PC-3 (cell line): ENCODE measurements at regions not wholly inside any gene's neighbourhood (a gene's known extent, or its start where the extent isn't known, plus 50 kb on each side); places are given as distances from the start of the nearest gene placed in this dataset.
A peak's percentile ranks its signal among the peaks of the same experiment; 100 is the strongest.
"Not testable (repeated sequence)": the region's sequence is repeated elsewhere in the genome, so short reads cannot be mapped to it uniquely, and the experiment has no call there.

Experiments used
- ATAC-seq: fragments of 200-7000 bp; cut with Tn5 transposase; 2 replicates; pipeline ENCODE4 v1.9.1; 2020; ENCODE audit warnings: mild to moderate bottlenecking, moderate library complexity
- BruUV-seq: library from RNA; stranded (reverse); fragments of 400-500 nt; replicated peaks from 2 replicates; lab custom pipeline; 2021; lab: Mats Ljungman, UMichigan
- CTCF ChIA-PET: fragments of 300-600 bp; sonication (Branson Sonifier 250); formaldehyde crosslinking; loops from one replicate; lab custom pipeline; 2022; ENCODE audit warnings: antibody characterized with exemption; lab: Charles Lee
- POLR2A ChIA-PET: fragments of 300-600 bp; sonication (Branson Sonifier 250); formaldehyde crosslinking; loops from one replicate; lab custom pipeline; 2022; ENCODE audit warnings: antibody characterized with exemption; ENCODE audit not compliant: unreplicated experiment; lab: Charles Lee
- DNase-seq: peaks from one replicate; pipeline ENCODE4 v3.0.0-alpha.2; 2015
- H2AFZ ChIP-seq: fragments of 300-600 bp; sonication (generic); 2 replicates; pipeline ENCODE4 v1.6.0; 2016; ENCODE audit warnings: antibody characterized with exemption, low read length
- H3F3A ChIP-seq: fragments of 300-600 bp; sonication (generic); one replicate; pipeline ENCODE4 v1.6.0; 2017; ENCODE audit warnings: antibody characterized with exemption, low read length, control low read depth, mild to moderate bottlenecking; ENCODE audit not compliant: unreplicated experiment
- H3K27ac ChIP-seq: fragments of 300-600 bp; sonication (generic); 2 replicates; pipeline ENCODE4 v1.5.1; 2016; ENCODE audit warnings: mild to moderate bottlenecking, low read length
- H3K27me3 ChIP-seq: fragments of 300-600 bp; sonication (generic); 2 replicates; pipeline ENCODE4 v1.6.1; 2016; ENCODE audit warnings: low read length, mixed read lengths
- H3K36me3 ChIP-seq: fragments of 300-600 bp; sonication (generic); 2 replicates; pipeline ENCODE4 v1.6.1; 2016; ENCODE audit warnings: low read depth, mixed run types, low read length, mixed read lengths
- H3K4me1 ChIP-seq: fragments of 300-600 bp; sonication (generic); 2 replicates; pipeline ENCODE4 v1.5.1; 2016; ENCODE audit warnings: low read length; ENCODE audit not compliant: insufficient read depth
- H3K4me2 ChIP-seq: fragments of 300-600 bp; sonication (generic); 2 replicates; pipeline ENCODE4 v1.6.0; 2016; ENCODE audit warnings: low read length
- H3K4me3 ChIP-seq: fragments of 300-600 bp; sonication (generic); 2 replicates; pipeline ENCODE4 v1.5.1; 2016; ENCODE audit warnings: mild to moderate bottlenecking, low read length, mixed read lengths
- H3K79me2 ChIP-seq: fragments of 300-600 bp; sonication (generic); 2 replicates; pipeline ENCODE4 v1.6.1; 2017; ENCODE audit warnings: low read length, mixed read lengths
- H3K9ac ChIP-seq: fragments of 300-600 bp; sonication (generic); 2 replicates; pipeline ENCODE4 v1.6.0; 2016; ENCODE audit warnings: mild to moderate bottlenecking, low read length
- H3K9me2 ChIP-seq: fragments of 300-600 bp; sonication (generic); replicated peaks from 2 replicates; pipeline ENCODE4 v1.6.1; 2016; ENCODE audit warnings: mixed run types, low read length, mixed read lengths
- H3K9me3 ChIP-seq: fragments of 300-600 bp; sonication (generic); 2 replicates; pipeline ENCODE4 v1.6.1; 2016; ENCODE audit warnings: low read length, mixed read lengths
- H4K20me1 ChIP-seq: fragments of 300-600 bp; sonication (generic); 2 replicates; pipeline ENCODE4 v1.6.1; 2016; ENCODE audit warnings: low read length, mixed read lengths
- CTCF ChIP-seq: fragments of 300-600 bp; sonication (generic); conservative IDR thresholded peaks from 2 replicates; pipeline ENCODE4 v1.5.1; 2017; ENCODE audit warnings: antibody characterized with exemption, low read depth, mild to moderate bottlenecking, low read length
- EZH2 ChIP-seq: fragments of 300-600 bp; sonication (generic); IDR thresholded peaks from one replicate; pipeline ENCODE4 v1.6.1; 2017; ENCODE audit warnings: antibody characterized with exemption, mild to moderate bottlenecking, low read length; ENCODE audit not compliant: unreplicated experiment
- EZH2phosphoT487 ChIP-seq: fragments of 300-600 bp; sonication (generic); IDR thresholded peaks from 2 replicates; pipeline ENCODE4 v1.6.1; 2018; ENCODE audit warnings: mild to moderate bottlenecking, antibody characterized with exemption, low read length, borderline replicate concordance
- intact Hi-C: fragments of 100-400 bp; cut with micrococcal nuclease; formaldehyde crosslinking; loops from 2 replicates; pipeline ENCODE4 v1.9.0; 2023

GRCh38 chr4:79597266-79597665 lies 189.2 kb upstream of the GK2 start:
- Histone ChIP-seq H3K4me3 (no peak overlapping the region), H3K4me1 (no peaks in the 10 kb centered on the region; the same call in 1 of the 2 replicates), H3K36me3 (no peaks in the 10 kb centered on the region), H3F3A (no peaks in the 10 kb centered on the region), H3K27me3 (no peaks in the 10 kb centered on the region), H2AFZ (no peak overlapping the region), H4K20me1 (no peaks in the 10 kb centered on the region), H3K9ac (no peak overlapping the region), H3K79me2 (no peaks in the 10 kb centered on the region), H3K9me3 (no peaks in the 10 kb centered on the region), H3K27ac (no peak overlapping the region), H3K9me2 (no peaks in the 10 kb centered on the region), H3K4me2 (no peak overlapping the region)
- ChIA-PET CTCF (no interaction called here), POLR2A (no interaction called here)
- DNase-seq (no peak), ATAC-seq (no peak)
- no peak for TF ChIP-seq EZH2phosphoT487
- TF ChIP-seq CTCF: no peak
- TF ChIP-seq EZH2: no peak
- BruUV-seq: no TSS peak
- intact Hi-C loops: no loop called here

- H3K27ac ChIP-seq, ATAC-seq, H3K36me3 ChIP-seq, H3K4me1 ChIP-seq, H3K4me2 ChIP-seq, POLR2A ChIA-PET, H3K9ac ChIP-seq, H3K79me2 ChIP-seq, BruUV-seq, H3K27me3 ChIP-seq, H3F3A ChIP-seq, H2AFZ ChIP-seq, H3K4me3 ChIP-seq, H4K20me1 ChIP-seq, H3K9me2 ChIP-seq, H3K9me3 ChIP-seq, CTCF ChIA-PET, intact Hi-C loops: not testable (repeated sequence)
- DNase-seq: peak; percentile 16
Observed at GRCh38 chr4:79592218-79592617, 184.2 kb upstream of the GK2 start.

- Histone ChIP-seq H4K20me1 (no peaks in the 10 kb centered on the region), H3K79me2 (no peaks in the 10 kb centered on the region), H3K36me3 (no peaks in the 10 kb centered on the region), H3F3A (no peaks in the 10 kb centered on the region), H3K9me3 (no peaks in the 10 kb centered on the region), H3K9me2 (no peaks in the 10 kb centered on the region), H3K9ac (no peak overlapping the region), H3K4me1 (peaks cover 5% of the 10 kb centered on the region), H3K4me2 (no peak overlapping the region), H3K27me3 (no peaks in the 10 kb centered on the region), H2AFZ (no peak overlapping the region), H3K4me3 (no peak overlapping the region), H3K27ac (no peak overlapping the region)
- POLR2A ChIA-PET: no interaction called here
- TF ChIP-seq CTCF: no peak
- TF ChIP-seq EZH2: no peak
- ATAC-seq: no peak
- BruUV-seq: no TSS peak
- no peak for DNase-seq
- intact Hi-C loops: no loop called here
- CTCF ChIA-PET: no interaction called here
Observed at GRCh38 chr4:79588679-79589078, 180.7 kb upstream of the GK2 start.

GRCh38 chr4:79587207-79587606 lies 179.2 kb upstream of the GK2 start:
- H3K27me3 ChIP-seq, CTCF ChIA-PET, intact Hi-C loops, H3K4me2 ChIP-seq, H3K4me1 ChIP-seq, ATAC-seq, H2AFZ ChIP-seq, H3K9me2 ChIP-seq, BruUV-seq, DNase-seq, H3K9me3 ChIP-seq, POLR2A ChIA-PET, H3K9ac ChIP-seq, H3K79me2 ChIP-seq, H3K27ac ChIP-seq, H3K4me3 ChIP-seq, H4K20me1 ChIP-seq, H3K36me3 ChIP-seq, H3F3A ChIP-seq: not testable (repeated sequence)
